ENCODE measurements at regions not wholly inside any gene's neighbourhood (a gene's known extent, or its start where the extent isn't known, plus 50 kb on each side); places are given as distances from the start of the nearest gene placed in this dataset.

- POLR2A ChIA-PET: no interaction called here
- CTCF ChIA-PET: interaction anchor here (0.9 to 3.5 kb wide), 3 partner anchors 10 to 212 kb away, joined by 3 to 17 read pairs (median 3); no protein-coding TSS in a partner anchor
- TF ChIP-seq, protein P1, sequence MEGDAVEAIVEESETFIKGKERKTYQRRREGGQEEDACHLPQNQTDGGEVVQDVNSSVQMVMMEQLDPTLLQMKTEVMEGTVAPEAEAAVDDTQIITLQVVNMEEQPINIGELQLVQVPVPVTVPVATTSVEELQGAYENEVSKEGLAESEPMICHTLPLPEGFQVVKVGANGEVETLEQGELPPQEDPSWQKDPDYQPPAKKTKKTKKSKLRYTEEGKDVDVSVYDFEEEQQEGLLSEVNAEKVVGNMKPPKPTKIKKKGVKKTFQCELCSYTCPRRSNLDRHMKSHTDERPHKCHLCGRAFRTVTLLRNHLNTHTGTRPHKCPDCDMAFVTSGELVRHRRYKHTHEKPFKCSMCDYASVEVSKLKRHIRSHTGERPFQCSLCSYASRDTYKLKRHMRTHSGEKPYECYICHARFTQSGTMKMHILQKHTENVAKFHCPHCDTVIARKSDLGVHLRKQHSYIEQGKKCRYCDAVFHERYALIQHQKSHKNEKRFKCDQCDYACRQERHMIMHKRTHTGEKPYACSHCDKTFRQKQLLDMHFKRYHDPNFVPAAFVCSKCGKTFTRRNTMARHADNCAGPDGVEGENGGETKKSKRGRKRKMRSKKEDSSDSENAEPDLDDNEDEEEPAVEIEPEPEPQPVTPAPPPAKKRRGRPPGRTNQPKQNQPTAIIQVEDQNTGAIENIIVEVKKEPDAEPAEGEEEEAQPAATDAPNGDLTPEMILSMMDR (IDR thresholded peaks at IDR 0.05; ENCODE audit: control extremely low read depth, extremely low read depth, low read depth, missing control alignments): no peak
- DNase-seq (ENCODE audit: extremely low spot score): no peak
Observed at GRCh38 chr10:29119374-29119773, 169.5 kb upstream of the LYZL1 start.

- TF ChIP-seq, protein P1 (IDR thresholded peaks at IDR 0.05; ENCODE audit: control extremely low read depth, extremely low read depth, low read depth, missing control alignments): no peak
- ChIA-PET CTCF (interaction anchor here (1.3 to 3.5 kb wide), 2 partner anchors 9 to 14 kb away, joined by 3 to 17 read pairs; no protein-coding TSS in a partner anchor), POLR2A (no interaction called here)
- DNase-seq (ENCODE audit: extremely low spot score): no peak
Observed at GRCh38 chr10:29120216-29120615, 168.7 kb upstream of the LYZL1 start.

- DNase-seq (ENCODE audit: extremely low spot score): no peak
- POLR2A ChIA-PET: no interaction called here
- CTCF ChIA-PET: no interaction called here
- TF ChIP-seq, protein P1 (IDR thresholded peaks at IDR 0.05; ENCODE audit: control extremely low read depth, extremely low read depth, low read depth, missing control alignments): no peak
Observed at GRCh38 chr10:29124864-29125263, 164.0 kb upstream of the LYZL1 start.

DNA sequence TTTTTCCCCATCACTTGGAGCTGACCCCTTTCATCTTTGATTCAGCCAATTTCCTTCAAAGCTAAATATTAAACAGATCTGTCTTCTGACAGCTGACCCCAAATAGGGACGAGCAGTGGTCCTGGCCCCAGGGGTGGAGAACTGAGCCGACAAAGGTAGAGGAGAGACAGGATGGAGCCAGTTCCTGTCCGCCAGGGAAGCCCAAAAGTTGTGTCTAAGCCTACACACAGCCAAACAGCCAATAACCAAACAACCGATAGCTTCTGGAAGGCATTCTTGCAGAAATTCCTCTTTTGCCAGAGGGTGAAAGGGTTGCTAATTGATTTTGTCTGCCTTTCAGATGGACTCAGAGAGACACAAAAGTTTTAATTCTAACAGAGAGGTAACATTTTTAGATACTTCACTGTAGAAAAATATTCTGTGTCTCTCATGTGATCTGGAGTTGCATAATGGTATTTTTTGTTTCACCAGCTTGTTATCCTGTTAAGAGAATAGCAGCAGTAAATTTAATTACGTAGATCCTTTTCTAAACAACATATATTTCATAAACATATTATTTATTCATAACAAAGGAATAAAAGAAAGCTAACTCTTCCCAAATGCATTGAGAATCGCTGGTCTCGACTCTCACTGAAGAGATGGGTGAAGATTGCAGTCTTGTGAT, 161.7 kb upstream of the LYZL1 start:
- ChIA-PET POLR2A (no interaction called here), CTCF (interaction anchor here (0.7 to 2.2 kb wide), 6 partner anchors 9 to 463 kb away, joined by 3 to 8 read pairs (median 3); no protein-coding TSS in a partner anchor)
- no peak for DNase-seq (ENCODE audit: extremely low spot score)
- TF ChIP-seq, protein P1 (IDR thresholded peaks at IDR 0.05; ENCODE audit: control extremely low read depth, extremely low read depth, low read depth, missing control alignments): no peak

GRCh38 chr10:29127731-29128130, 161.1 kb upstream of the LYZL1 start:
- DNase-seq (ENCODE audit: extremely low spot score): no peak
- ChIA-PET CTCF (interaction anchor here (1.3 to 2.2 kb wide), 2 partner anchors 27 to 464 kb away, joined by 3 to 8 read pairs; no protein-coding TSS in a partner anchor), POLR2A (no interaction called here)
- TF ChIP-seq, protein P1 (IDR thresholded peaks at IDR 0.05; ENCODE audit: control extremely low read depth, extremely low read depth, low read depth, missing control alignments): no peak

- POLR2A ChIA-PET: no interaction called here
- CTCF ChIA-PET: interaction anchor here (1.0 to 1.7 kb wide), 6 partner anchors 9 to 466 kb away, joined by 3 to 17 read pairs (median 5); no protein-coding TSS in a partner anchor
- peak; percentile 31 for DNase-seq (ENCODE audit: extremely low spot score)
- TF ChIP-seq, protein P1 (IDR thresholded peaks at IDR 0.05; ENCODE audit: control extremely low read depth, extremely low read depth, low read depth, missing control alignments): peak; percentile 36
Observed at GRCh38 chr10:29130190-29130673, 158.6 kb upstream of the LYZL1 start.

Data from GM10248 (cell line).